Keratinocyte (primary cell): ENCODE measurements at regions not wholly inside any gene's neighbourhood (a gene's known extent, or its start where the extent isn't known, plus 50 kb on each side); places are given as distances from the start of the nearest gene placed in this dataset.

Source experiments
- DNase-seq: peaks from one replicate; pipeline ENCODE4 v3.0.0-alpha.2; 2011; ENCODE audit warnings: low read depth, missing footprints, low spot score
- FAIRE-seq: peaks from 2 replicates; lab custom pipeline; 2011; peaks lifted over from hg19 to GRCh38; lab: Jason Lieb, UNC
- H2AFZ ChIP-seq: 2 replicates; pipeline ENCODE4 v1.6.0; 2012; ENCODE audit warnings: low read length, control low read depth, inconsistent platforms; ENCODE audit not compliant: control insufficient read depth
- H3K27ac ChIP-seq: 2 replicates; pipeline ENCODE4 v1.5.1; 2011; ENCODE audit warnings: low read length; ENCODE audit not compliant: control insufficient read depth, insufficient read depth
- H3K27me3 ChIP-seq: 3 replicates; pipeline ENCODE4 v1.6.0; 2011; ENCODE audit warnings: low read length; ENCODE audit not compliant: control insufficient read depth, insufficient read depth; ENCODE audit errors: extremely low read depth
- H3K36me3 ChIP-seq, 2 experiments: 2 replicates in 1 of 2; 3 replicates in 1 of 2; pipeline ENCODE4 v1.5.1; 2011; ENCODE audit warnings: low read length in 2 of 2, mild to moderate bottlenecking in 1 of 2; ENCODE audit not compliant: control insufficient read depth in 2 of 2, insufficient read depth in 2 of 2; ENCODE audit errors: extremely low read depth in 1 of 2
- H3K4me1 ChIP-seq: 3 replicates; pipeline ENCODE4 v1.5.1; 2011; ENCODE audit warnings: low read length; ENCODE audit not compliant: control insufficient read depth, insufficient read depth; ENCODE audit errors: extremely low read depth
- H3K4me2 ChIP-seq: 3 replicates; pipeline ENCODE4 v1.6.0; 2011; ENCODE audit warnings: low read depth, low read length; ENCODE audit not compliant: control insufficient read depth, insufficient read depth; ENCODE audit errors: extremely low read depth
- H3K4me3 ChIP-seq, 3 experiments: fragments of 200-600 bp in 1 of 3; sonication (generic) in 1 of 3; 2 replicates in 2 of 3; 3 replicates in 1 of 3; pipeline ENCODE4 v1.5.1; 2011 to 2016; ENCODE audit warnings: low read length in 3 of 3, mild to moderate bottlenecking in 3 of 3, control low read depth in 2 of 3, inconsistent platforms in 1 of 3, low read depth in 1 of 3, mixed read lengths in 1 of 3, mixed run types in 1 of 3, moderate library complexity in 1 of 3; ENCODE audit not compliant: control insufficient read depth in 2 of 3, insufficient read depth in 2 of 3; ENCODE audit errors: extremely low read depth in 1 of 3
- H3K79me2 ChIP-seq: 2 replicates; pipeline ENCODE4 v1.6.0; 2012; ENCODE audit warnings: low read length; ENCODE audit not compliant: control insufficient read depth, insufficient read depth
- H3K9ac ChIP-seq: 3 replicates; pipeline ENCODE4 v1.6.0; 2011; ENCODE audit warnings: low read length; ENCODE audit not compliant: control insufficient read depth, insufficient read depth; ENCODE audit errors: extremely low read depth
- H3K9me1 ChIP-seq: 3 replicates; pipeline ENCODE4 v1.6.0; 2011; ENCODE audit warnings: low read length; ENCODE audit not compliant: control insufficient read depth, insufficient read depth; ENCODE audit errors: extremely low read depth
- H3K9me3 ChIP-seq: 2 replicates; pipeline ENCODE4 v1.5.1; 2012; ENCODE audit warnings: low read depth, low read length; ENCODE audit not compliant: control insufficient read depth
- H4K20me1 ChIP-seq: 3 replicates; pipeline ENCODE4 v1.6.0; 2011; ENCODE audit warnings: low read length; ENCODE audit not compliant: control insufficient read depth, insufficient read depth; ENCODE audit errors: extremely low read depth
- EZH2 ChIP-seq: IDR thresholded peaks from one replicate; pipeline ENCODE4 v1.6.1; 2012; ENCODE audit warnings: inconsistent platforms, mild to moderate bottlenecking, low read length, moderate library complexity
- dilution Hi-C: fragments of 300-500 bp; cut with MboI; formaldehyde crosslinking; loops from one replicate; pipeline ENCODE4 v1.7.0; 2020; ENCODE audit warnings: low sequenced_read_pairs; ENCODE audit not compliant: extremely low pct_ligation_motif_present
- TF ChIP-seq, protein P1 (sequence below), 3 experiments: IDR thresholded peaks in 1 of 3; conservative IDR thresholded peaks in 1 of 3; optimal IDR thresholded peaks in 1 of 3; 2 replicates in 2 of 3; 3 replicates in 1 of 3; pipeline versions ENCODE3 to v1.5.1; 2011; ENCODE audit warnings: low read length in 3 of 3, mild to moderate bottlenecking in 3 of 3, moderate library complexity in 2 of 3, control low read depth in 1 of 3, inconsistent platforms in 1 of 3; ENCODE audit not compliant: insufficient read depth in 2 of 3; ENCODE audit errors: extremely low read depth in 1 of 3

DNA sequence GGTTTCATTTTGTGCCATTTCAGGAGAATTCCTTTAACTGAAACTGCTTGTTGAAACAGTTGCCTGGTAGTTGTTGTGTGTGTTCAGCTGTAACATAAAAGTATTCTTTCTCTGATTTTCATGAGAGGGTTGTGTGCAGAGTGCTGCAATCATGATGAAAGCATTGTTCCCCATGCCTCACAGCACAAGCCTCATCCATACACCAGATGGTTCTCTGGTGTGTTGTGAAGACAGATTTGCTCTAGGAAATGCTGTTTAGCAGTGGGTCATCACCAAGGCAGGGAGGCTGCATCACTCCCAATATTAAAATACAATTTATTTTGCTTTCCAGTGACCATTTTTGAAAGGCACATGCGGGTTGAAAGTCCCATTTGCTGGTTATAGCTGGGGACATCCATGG, 404.4 kb downstream of the AACS start:
- dilution Hi-C loops = no loop called here
- H2AFZ ChIP-seq = no peak overlapping the region
- no peaks in the 10 kb centered on the region for H4K20me1 ChIP-seq
- peaks cover 2% of the 10 kb centered on the region for H3K9me3 ChIP-seq
- H3K4me1 ChIP-seq = no peaks in the 10 kb centered on the region
- DNase-seq (no peak), FAIRE-seq (no peak)
- H3K9ac ChIP-seq = no peak overlapping the region
- H3K79me2 ChIP-seq = no peaks in the 10 kb centered on the region
- H3K9me1 ChIP-seq = no peaks in the 10 kb centered on the region
- H3K36me3 ChIP-seq = no peaks in the 10 kb centered on the region
- TF ChIP-seq EZH2 = no peak
- TF ChIP-seq, protein P1, sequence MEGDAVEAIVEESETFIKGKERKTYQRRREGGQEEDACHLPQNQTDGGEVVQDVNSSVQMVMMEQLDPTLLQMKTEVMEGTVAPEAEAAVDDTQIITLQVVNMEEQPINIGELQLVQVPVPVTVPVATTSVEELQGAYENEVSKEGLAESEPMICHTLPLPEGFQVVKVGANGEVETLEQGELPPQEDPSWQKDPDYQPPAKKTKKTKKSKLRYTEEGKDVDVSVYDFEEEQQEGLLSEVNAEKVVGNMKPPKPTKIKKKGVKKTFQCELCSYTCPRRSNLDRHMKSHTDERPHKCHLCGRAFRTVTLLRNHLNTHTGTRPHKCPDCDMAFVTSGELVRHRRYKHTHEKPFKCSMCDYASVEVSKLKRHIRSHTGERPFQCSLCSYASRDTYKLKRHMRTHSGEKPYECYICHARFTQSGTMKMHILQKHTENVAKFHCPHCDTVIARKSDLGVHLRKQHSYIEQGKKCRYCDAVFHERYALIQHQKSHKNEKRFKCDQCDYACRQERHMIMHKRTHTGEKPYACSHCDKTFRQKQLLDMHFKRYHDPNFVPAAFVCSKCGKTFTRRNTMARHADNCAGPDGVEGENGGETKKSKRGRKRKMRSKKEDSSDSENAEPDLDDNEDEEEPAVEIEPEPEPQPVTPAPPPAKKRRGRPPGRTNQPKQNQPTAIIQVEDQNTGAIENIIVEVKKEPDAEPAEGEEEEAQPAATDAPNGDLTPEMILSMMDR (optimal IDR thresholded peaks at IDR 0.05 in 1 of 3, IDR thresholded peaks at IDR 0.05 in 1 of 3, conservative IDR thresholded peaks at IDR 0.05 in 1 of 3; ENCODE audit: extremely low read depth in 1 of 3, insufficient read depth in 2 of 3, low read length in 3 of 3) = no peak
- no peaks in the 10 kb centered on the region for H3K27me3 ChIP-seq
- H3K4me3 ChIP-seq = no peak overlapping the region
- H3K27ac ChIP-seq = no peak overlapping the region
- no peak overlapping the region for H3K4me2 ChIP-seq

GRCh38 chr12:125470838-125471783, 405.9 kb downstream of the AACS start:
- Histone ChIP-seq H4K20me1 (no peaks in the 10 kb centered on the region), H3K4me1 (no peaks in the 10 kb centered on the region), H3K27ac (no peak overlapping the region), H3K4me2 (no peak overlapping the region), H3K79me2 (no peaks in the 10 kb centered on the region), H3K9me1 (no peaks in the 10 kb centered on the region), H3K9me3 (peaks cover 2% of the 10 kb centered on the region), H3K36me3 (no peaks in the 10 kb centered on the region), H3K27me3 (no peaks in the 10 kb centered on the region), H3K4me3 (no peak overlapping the region), H3K9ac (no peak overlapping the region), H2AFZ (no peak overlapping the region)
- FAIRE-seq (no peak), DNase-seq (no peak)
- no peak for TF ChIP-seq EZH2
- TF ChIP-seq, protein P1 (optimal IDR thresholded peaks at IDR 0.05 in 1 of 3, IDR thresholded peaks at IDR 0.05 in 1 of 3, conservative IDR thresholded peaks at IDR 0.05 in 1 of 3; ENCODE audit: extremely low read depth in 1 of 3, insufficient read depth in 2 of 3, low read length in 3 of 3) = no peak
- dilution Hi-C loops = no loop called here
